G401 (cell line): ENCODE measurements at regions not wholly inside any gene's neighbourhood (a gene's known extent, or its start where the extent isn't known, plus 50 kb on each side); places are given as distances from the start of the nearest gene placed in this dataset.
"Not testable (repeated sequence)": the region's sequence is repeated elsewhere in the genome, so short reads cannot be mapped to it uniquely, and the experiment has no call there.

Experiments used
- DNase-seq: peaks from one replicate; pipeline ENCODE4 v3.0.0-alpha.2; 2015; ENCODE audit warnings: low spot score
- in situ Hi-C: cut with HindIII; loops from 2 replicates; pipeline ENCODE4 v1.10.0; 2016; ENCODE audit warnings: low sequenced_read_pairs, mixed read lengths

DNA sequence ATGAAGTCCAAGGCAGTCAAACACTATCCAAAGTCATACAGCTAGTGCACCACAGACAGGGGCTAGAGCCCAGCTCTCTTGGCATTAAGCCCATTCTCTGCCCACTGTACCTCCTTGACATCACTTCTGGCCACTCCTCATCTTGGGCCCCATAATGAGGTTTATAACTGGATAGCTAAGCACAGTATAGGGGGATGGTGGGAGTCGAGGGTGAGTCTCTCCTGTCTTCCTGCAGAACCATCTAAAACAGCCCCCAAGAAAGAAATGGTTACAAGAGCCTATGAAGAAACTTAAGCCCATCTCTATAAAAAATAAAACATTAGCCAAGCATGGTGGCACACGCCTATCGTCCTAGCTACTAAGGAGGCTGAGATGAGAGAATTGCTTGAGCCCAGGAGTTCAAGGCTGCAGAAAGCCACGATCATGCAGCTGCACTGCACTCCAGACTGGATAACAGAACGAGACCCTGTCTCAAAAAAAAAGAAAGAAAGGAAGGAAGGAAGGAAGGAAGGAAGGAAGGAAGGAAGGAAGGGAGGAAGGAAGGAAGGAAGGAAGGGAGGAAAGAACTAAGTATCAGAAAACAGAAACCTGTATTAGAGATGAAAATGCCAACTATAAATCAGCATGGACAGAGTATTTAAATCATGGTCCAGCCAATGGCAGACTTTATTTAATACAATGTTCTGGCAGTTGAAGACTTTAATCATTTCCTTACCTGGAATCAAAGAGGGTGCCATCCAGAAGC lies 134.3 kb upstream of the VOPP1 start:
- in situ Hi-C loops, DNase-seq: not testable (repeated sequence)

DNA sequence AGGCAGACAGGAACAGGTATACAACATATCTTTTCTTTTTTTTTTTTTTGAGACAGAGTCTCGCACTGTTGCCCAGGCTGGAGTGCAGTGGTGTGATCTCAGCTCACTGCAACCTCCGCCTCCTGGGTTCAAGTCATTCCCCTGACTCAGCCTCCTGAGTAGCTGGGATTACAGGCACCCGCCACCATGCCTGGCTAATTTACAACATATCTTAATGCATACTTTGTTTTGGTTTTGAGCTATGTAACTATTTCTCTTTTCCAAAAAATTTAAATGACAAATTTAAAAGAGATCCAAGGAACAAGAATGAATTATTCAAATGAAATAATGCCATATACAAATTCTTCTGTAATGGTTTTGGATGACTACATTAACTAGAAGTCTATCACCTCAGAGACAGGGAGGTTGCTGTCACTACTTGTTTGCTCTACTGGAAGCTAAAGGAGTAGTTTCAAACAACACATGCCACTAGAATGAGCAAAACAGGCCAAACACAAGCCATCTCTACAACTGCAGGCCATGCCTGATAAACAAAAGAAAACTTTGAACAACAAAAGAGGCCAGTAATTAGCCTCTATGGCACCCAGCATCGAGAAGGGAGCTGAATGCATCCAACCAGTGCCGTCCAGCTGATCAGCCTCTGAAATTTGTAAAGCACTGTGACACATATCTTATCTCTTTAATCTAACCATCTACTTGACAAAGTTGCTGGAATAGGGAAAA lies 133.6 kb upstream of the VOPP1 start:
- DNase-seq, in situ Hi-C loops: not testable (repeated sequence)

DNA sequence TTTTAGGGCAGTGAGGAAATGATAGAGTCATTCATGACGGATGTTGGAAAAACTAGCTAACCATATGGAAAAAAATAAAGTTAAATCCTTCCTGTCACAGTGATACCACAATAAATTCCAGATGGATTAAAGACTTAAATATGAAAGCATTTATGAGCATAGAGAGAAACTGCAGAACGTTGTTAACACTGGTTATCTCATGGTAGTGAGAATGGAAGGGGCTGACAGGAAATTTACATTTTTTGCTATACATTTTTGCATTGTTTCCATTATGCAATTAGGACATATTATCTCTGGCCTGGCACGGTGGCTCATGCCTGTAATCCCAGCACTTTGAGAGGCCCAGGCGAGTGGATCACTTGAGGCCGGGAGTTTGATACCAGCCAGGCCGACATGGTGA lies 130.5 kb upstream of the VOPP1 start:
- DNase-seq, in situ Hi-C loops: not testable (repeated sequence)

DNA sequence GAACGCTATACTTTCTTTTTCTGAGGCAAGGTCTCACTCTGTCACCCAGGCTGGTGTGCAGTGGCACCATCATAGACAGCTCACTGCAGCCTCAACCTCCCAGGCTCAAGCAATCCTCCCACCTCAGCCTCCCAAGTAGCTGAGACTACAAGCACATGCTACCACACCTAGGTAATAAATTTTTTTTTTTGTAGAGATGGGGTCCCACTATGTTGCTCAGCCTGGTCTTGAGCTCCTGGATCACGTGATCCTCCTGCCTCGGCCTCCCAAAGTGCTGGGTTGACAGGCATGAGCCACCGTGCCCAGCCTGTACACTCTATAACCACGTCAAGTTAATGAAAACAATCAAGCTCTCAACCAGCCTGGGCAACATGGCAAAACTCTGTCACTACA lies 127.1 kb upstream of the VOPP1 start:
- DNase-seq, in situ Hi-C loops: not testable (repeated sequence)

DNA sequence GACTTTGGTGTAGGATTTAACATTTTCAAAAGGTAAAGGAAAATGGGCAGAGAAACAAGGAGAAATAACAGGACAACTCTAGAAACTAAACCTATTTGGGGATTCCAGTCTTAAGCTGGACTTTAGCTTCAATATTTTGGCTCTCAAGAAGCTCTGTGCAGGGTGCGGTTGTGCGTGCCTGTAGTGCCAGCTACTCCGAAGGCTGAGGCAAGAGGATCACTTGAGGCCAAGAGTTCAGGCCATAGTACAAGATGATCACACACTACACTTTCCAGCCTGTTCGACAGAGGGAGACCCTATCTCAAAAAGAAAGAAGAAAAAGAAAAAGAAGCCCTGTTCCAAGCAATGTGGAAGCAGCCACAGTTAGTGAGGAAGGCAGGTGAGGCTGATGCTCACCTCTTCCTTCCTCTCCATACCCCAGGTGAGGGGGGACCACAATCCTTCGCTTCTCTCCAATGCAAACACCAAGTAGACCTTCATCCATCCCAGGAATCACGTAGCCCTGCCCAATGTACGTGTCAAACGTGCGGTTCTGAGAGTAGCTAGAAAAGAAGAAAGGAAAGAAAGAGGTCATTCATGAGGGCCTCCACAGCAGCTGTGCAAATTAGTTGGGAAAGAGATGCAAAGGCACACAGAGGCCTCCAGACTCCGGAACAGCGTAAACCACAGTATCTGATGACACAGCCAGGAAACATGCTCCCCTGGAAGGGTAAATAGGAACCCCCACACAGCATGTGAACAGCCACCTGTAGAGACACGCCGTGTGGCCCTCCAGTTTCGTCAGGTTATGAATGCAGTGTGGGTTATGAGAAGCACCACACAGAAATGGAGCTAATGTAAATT lies 126.5 kb upstream of the VOPP1 start:
- DNase-seq, in situ Hi-C loops: not testable (repeated sequence)

DNA sequence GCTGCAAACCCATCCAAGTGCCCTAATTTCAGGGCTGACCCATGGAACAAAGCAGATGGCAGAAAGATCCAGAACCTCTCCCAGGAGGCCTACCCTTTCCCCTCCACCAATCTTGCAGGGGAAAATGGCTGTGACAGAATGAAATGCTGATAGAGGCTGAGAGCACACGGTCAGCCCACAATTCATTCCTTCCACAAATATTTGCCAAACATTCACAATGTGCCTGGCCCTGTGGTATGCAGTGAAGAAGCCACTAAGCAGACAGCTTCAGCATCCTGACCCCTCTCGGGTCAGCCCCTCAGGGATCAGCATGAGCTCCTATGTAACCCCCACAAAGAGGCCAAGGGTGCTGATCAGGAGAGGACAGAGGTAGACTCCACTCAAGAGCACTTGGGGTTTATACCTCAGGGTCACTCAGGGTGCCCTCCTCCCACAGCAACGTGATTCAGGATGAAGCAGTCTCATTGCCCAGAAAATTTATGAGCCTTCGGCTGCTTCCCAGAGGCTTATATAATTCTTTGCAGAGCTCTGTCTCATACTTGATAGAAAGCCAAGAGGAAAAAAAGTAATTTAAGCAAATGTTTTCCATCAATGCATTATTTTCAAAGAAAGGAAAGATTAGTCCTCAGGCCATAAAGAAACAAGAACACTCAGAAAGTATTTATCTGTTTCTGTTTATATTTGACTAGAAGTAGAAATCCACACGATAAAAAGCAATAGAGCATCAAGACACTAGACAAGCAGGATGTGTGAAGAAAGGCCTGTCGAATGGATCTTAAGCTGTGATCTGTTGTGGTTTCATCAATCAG lies 123.8 kb upstream of the VOPP1 start:
- DNase-seq, in situ Hi-C loops: not testable (repeated sequence)

DNA sequence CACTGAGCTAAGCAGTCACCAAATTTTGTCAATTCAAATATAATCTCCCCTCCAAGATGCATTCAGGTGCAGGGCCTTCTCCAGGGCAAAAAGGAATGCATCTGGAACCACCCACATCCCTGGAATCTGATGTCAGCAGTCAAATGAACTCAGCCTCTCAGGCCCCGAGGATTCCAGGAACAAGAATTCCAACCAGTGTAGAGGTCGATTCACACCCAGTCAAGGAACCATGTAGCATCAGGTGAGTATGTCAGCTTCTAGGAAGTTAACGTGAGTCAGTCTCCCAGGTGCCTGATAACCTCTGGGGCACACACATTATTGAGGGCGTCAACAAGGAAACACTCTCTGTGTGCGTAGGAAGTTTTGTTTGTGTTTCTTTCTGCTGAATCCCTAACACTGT lies 122.2 kb upstream of the VOPP1 start:
- in situ Hi-C loops, DNase-seq: not testable (repeated sequence)

DNA sequence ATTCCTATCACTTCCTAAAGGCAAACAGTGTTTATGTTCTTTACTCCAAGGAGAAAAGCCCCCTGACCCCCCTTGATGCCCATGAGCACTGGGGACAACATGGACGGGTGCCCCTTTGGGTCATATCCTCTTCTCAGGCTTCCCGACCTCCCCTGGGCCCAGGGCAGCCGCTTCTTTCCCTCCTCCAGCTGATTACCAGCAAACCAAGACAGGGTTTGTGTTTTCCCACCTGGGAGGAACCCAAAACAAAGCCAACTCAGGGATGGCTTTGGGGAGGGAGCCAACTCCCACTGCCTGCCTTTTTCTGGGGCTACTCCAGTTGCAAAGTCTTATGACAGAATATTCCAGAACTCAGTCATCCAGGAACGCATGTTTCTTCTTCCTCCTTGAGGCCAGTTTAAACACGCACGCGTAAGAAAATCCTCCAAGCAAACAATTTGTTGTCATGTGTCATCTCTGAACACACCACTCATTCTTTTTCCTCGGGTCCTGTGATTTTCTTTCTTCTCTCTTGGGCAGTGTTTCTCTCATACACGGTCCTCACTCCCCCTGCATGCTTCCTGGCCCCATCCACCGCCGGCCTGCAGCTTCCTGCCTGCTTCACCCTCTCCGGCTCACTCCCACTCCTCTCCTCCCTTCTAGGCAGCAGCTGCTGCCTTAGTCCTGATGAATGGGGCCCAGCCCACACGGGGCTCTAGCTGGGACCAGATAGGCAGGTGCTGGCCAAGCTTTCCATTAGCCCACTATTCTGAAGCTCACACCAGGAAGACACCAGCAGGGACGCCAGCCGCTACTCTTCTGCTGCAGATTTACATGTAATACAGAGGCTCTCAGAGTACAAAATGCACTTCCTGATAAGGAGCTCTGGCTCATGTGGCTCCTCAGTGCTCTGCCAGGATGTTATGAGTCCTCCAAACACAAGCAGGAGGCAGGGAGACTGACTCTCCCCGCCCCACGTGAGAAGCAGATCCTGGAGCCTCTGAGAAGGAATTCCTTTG lies 116.7 kb upstream of the VOPP1 start:
- DNase-seq, in situ Hi-C loops: not testable (repeated sequence)

DNA sequence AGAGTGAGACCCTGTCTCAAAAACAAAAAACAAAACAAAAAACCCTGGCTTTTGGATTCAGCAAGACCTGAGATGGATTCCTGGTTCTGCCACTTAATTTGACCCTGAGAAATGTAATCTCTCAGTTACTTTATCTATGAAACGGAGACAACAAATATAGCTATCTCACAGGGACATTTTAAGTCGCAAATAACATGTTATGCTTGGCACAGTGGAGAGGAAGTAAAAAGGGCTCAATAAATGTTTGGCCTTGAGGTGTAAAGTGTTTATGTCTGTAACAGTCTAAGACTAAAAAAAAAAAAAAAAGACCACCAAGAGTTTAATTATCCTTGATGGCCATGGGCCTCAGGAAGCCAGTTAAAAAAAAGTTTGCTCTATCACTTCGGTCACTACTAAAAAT lies 116.0 kb upstream of the VOPP1 start:
- DNase-seq, in situ Hi-C loops: not testable (repeated sequence)

DNA sequence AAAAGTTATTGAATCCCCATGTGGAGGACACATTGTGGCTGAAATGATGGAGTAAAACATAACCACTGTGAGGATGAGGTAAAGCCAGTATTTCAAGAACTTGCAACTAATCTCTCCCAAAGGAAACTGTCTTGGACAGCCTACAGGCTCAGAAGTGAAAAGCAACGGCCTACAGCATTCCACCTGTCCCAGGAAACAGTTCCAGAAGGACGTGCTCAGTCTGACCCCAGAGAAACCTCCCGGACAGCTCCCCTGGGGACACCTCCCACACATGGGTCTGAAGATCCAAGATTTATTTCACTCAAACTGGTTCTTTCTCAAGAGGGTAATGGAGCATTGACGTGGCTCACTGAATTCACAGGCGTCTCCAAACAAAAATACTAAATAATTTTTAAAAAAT lies 115.0 kb upstream of the VOPP1 start:
- in situ Hi-C loops, DNase-seq: not testable (repeated sequence)

DNA sequence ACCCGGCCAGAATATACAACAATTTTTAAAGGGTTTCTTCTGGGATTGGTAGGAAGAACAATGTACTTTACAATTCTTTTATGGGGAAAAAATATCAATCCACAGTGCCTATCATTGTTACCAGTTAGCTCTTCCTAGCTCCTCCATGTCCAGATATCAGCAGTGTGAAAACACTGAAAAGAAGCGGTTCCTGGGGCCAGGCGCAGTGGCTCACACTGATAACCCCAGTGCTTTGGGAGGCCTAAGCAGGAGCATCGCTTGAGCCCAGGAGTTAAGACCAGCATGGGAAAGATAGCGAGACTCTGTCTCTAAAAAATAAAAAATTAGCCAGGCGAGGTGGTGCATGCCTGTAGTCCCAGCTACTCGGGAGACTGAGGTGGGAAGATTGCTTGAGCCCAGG lies 114.5 kb upstream of the VOPP1 start:
- DNase-seq, in situ Hi-C loops: not testable (repeated sequence)

DNA sequence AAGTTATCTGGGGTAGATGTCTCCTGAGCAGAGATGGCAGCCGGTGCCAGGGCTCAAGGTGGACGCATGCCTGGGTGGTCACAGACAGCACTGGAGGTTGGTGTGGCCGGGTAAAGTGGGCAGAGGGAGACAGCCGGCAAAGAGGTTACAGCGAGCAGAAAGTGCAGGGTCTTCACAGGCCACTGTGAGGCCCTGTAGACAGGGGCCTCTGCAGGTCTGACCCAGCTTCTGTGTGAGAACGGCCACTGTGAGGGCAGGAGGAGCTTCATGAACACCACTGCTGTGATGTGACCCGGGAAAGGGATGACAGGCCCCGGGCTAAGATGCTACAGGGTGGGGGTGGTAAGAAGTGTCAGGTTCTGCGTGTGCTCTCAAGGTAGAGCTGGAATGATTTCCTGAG lies 111.2 kb upstream of the VOPP1 start:
- DNase-seq, in situ Hi-C loops: not testable (repeated sequence)

DNA sequence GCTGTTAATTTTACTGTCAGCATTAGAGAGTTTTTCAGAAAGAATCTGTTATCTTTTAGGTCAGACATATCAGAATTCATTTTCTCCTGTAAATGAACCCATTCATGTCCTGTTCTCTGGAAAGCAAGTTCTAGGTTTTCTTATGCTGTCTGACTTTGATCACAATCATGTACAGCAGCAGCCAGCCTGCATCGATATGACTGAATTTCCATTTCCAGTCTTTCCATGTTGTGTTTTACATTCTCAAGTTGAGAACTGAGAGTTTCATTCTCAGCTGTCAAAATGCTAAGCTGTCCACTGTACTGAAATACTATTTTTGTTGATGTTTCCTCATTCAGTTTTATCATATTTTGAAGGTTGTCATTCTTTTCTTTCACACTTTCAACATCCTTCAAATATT lies 103.3 kb upstream of the VOPP1 start:
- in situ Hi-C loops: not testable (repeated sequence)

DNA sequence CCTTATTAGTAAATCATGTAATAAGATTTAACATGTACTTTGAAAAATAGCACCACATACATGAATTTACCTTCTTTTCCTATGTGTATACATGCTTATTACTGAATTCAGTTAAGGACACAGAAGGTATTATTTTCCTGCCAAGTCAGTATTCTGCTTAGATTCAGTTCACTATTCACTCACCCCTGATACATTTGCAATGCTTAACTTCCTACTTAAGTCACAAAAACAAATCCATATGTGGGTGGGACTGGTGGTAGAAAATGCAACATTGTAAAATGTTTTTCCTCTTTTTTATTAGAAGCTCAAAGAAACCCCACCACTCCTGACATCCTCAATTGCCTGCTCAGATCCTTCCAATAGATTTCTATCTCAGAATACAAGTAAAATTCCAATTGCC lies 101.2 kb upstream of the VOPP1 start:
- in situ Hi-C loops, DNase-seq: not testable (repeated sequence)

More for the DNA sequence above, 103.3 kb upstream of the VOPP1 start:
- not testable (repeated sequence) for DNase-seq

DNA sequence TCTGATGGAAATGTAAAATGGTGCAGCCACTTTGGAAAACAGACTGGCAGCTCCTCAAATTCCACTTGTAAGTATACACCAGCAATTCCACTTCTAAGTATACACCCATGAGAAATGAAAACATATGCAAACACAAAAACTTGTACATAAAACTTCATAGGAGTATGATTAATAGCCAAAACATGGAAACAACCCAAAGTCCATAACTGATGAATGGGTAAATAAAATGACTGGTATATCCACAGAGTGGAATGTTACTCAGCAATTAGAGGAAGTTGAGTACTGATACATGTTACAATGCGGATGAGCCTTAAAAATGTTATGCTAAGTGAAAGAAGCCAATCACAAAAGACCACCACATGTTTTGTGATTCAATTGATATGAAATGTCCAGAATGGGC lies 99.8 kb upstream of the VOPP1 start:
- DNase-seq, in situ Hi-C loops: not testable (repeated sequence)

DNA sequence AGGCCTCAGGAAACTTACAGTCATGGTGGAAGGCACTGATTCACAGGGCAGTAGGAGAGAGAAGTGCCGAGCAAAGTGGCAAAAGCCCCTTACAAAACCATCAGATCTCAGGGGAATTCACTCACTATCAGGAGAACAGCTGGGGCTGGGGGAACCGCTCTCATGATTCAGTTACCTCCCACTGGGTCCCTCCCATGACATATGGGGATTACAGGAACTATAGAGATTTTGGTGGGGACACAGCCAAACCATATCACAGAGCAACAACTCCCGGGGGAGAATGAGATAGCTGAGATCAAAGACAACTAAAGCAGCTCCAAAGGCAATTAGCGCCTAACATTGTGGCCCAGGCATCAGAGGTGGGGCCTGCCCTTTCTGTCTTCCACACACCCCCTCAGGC lies 85.4 kb upstream of the VOPP1 start:
- in situ Hi-C loops: no loop called here
- no peak for DNase-seq

DNA sequence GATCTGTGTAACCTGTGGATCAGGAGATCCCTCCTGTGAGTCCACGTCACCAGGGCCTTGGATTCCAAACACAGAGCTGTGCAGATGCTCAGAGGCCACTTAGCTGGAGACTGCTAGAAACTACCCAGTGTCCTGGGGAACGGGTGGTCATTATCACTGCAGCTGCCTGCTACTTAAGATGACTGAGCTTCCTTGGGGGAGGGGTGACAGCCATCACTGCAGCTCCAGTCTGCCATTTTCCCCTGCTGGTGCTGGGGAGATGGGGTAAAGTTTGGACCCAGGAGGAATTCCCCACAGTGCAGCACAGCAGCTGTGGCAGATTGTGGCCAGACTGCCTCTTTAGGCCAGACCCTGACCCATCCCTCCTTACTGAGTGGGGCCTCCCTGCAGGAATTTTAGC lies 78.8 kb upstream of the VOPP1 start:
- in situ Hi-C loops: no loop called here
- no peak for DNase-seq

DNA sequence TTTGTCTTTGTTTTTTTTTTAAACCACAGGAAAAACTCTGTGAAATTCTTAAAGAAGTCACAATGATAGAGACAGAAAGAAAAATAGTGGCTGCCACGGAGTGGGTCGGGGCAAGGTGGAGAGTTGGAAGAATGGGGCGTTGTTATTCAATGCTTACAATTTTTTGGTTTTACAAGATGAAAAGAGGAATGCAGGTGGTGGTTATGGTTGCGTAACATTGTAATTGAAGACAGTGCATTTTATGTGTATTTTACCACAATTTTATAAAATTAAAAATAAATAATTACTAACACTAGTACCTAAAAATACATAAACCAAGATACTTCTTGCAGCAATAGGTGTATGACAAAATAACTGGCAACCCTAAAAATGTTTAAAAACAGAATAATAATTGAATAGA lies 76.9 kb upstream of the VOPP1 start:
- no peak for DNase-seq
- in situ Hi-C loops: no loop called here
